Fibroblast of skin of right biceps (primary cell): ENCODE measurements at regions not wholly inside any gene's neighbourhood (a gene's known extent, or its start where the extent isn't known, plus 50 kb on each side); places are given as distances from the start of the nearest gene placed in this dataset.

ENCODE experiments used
- DNase-seq: peaks from one replicate; pipeline ENCODE4 v3.0.0-alpha.2; 2013

- no peak for DNase-seq
These were observed 604.6 kb upstream of the MGAT4C start for GRCh38 chr12:86860776-86861175.

- DNase-seq, result no peak
These were observed 596.3 kb upstream of the MGAT4C start for GRCh38 chr12:86852451-86852850.

GRCh38 chr12:86838711-86839110, 582.5 kb upstream of the MGAT4C start:
- no peak for DNase-seq

GRCh38 chr12:86838260-86838659, 582.1 kb upstream of the MGAT4C start:
- no peak for DNase-seq

GRCh38 chr12:86837246-86837645, 581.1 kb upstream of the MGAT4C start:
- no peak for DNase-seq

- DNase-seq, result no peak
These were observed 578.0 kb upstream of the MGAT4C start for GRCh38 chr12:86834217-86834616.

GRCh38 chr12:86827409-86827808, 571.2 kb upstream of the MGAT4C start:
- DNase-seq, result no peak

- no peak for DNase-seq
These were observed 569.9 kb upstream of the MGAT4C start for GRCh38 chr12:86826051-86826450.

GRCh38 chr12:86801439-86801838, 545.2 kb upstream of the MGAT4C start:
- no peak for DNase-seq

- no peak for DNase-seq
These were observed 543.4 kb upstream of the MGAT4C start for GRCh38 chr12:86799616-86800015.

- peak; percentile 22 for DNase-seq
These were observed 540.4 kb upstream of the MGAT4C start for GRCh38 chr12:86796550-86796949.

GRCh38 chr12:86788661-86789060, 532.5 kb upstream of the MGAT4C start:
- DNase-seq, result no peak

- no peak for DNase-seq
These were observed 531.2 kb upstream of the MGAT4C start for GRCh38 chr12:86787419-86787818.

GRCh38 chr12:86777325-86777724, 521.1 kb upstream of the MGAT4C start:
- DNase-seq, result no peak

- no peak for DNase-seq
These were observed 518.7 kb upstream of the MGAT4C start for GRCh38 chr12:86774841-86775388.

GRCh38 chr12:86772696-86773095, 516.5 kb upstream of the MGAT4C start:
- peak; percentile 54 for DNase-seq

- DNase-seq, result no peak
These were observed 514.7 kb upstream of the MGAT4C start for GRCh38 chr12:86770871-86771270.

GRCh38 chr12:86748894-86749293, 492.7 kb upstream of the MGAT4C start:
- DNase-seq, result no peak

GRCh38 chr12:86744547-86745212, 488.5 kb upstream of the MGAT4C start:
- no peak for DNase-seq

GRCh38 chr12:86743875-86744536, 487.8 kb upstream of the MGAT4C start:
- DNase-seq, result no peak

- no peak for DNase-seq
These were observed 485.3 kb upstream of the MGAT4C start for GRCh38 chr12:86741531-86741930.

- DNase-seq, result no peak
These were observed 479.7 kb upstream of the MGAT4C start for GRCh38 chr12:86735851-86736250.

- DNase-seq, result no peak
These were observed 478.9 kb upstream of the MGAT4C start for GRCh38 chr12:86735072-86735471.

- no peak for DNase-seq
These were observed 474.0 kb upstream of the MGAT4C start for GRCh38 chr12:86730233-86730632.

GRCh38 chr12:86729739-86730138, 473.5 kb upstream of the MGAT4C start:
- peak; percentile 16 for DNase-seq
